ENCODE measurements at regions not wholly inside any gene's neighbourhood (a gene's known extent, or its start where the extent isn't known, plus 50 kb on each side); places are given as distances from the start of the nearest gene placed in this dataset.
"Not testable (repeated sequence)": the region's sequence is repeated elsewhere in the genome, so short reads cannot be mapped to it uniquely, and the experiment has no call there.

DNA sequence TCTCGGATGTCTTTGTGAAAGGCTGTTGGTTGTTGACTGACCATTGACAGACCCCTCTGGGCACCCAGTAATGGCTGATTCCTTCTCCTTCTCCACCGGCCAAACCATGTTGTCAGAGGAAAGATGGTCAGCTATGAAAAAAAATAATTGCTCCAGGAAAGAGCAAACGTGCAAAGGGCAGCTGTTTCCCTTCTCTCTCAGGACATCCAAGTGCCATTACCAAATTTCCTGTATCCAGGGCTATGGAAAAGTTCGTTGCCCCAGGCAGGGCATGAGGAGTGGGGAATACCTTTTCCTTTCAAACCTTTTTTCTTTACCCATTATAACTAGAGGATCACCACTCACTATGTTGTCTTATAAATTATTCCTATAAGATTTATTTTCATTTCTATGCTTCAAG is 321.5 kb upstream of the HNRNPA3 start:
- DNase-seq (ENCODE audit: extremely low read depth, low read depth) = no peak
- TF ChIP-seq, protein P1, sequence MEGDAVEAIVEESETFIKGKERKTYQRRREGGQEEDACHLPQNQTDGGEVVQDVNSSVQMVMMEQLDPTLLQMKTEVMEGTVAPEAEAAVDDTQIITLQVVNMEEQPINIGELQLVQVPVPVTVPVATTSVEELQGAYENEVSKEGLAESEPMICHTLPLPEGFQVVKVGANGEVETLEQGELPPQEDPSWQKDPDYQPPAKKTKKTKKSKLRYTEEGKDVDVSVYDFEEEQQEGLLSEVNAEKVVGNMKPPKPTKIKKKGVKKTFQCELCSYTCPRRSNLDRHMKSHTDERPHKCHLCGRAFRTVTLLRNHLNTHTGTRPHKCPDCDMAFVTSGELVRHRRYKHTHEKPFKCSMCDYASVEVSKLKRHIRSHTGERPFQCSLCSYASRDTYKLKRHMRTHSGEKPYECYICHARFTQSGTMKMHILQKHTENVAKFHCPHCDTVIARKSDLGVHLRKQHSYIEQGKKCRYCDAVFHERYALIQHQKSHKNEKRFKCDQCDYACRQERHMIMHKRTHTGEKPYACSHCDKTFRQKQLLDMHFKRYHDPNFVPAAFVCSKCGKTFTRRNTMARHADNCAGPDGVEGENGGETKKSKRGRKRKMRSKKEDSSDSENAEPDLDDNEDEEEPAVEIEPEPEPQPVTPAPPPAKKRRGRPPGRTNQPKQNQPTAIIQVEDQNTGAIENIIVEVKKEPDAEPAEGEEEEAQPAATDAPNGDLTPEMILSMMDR (IDR thresholded peaks at IDR 0.05; ENCODE audit: low read depth, low read length) = no peak

DNA sequence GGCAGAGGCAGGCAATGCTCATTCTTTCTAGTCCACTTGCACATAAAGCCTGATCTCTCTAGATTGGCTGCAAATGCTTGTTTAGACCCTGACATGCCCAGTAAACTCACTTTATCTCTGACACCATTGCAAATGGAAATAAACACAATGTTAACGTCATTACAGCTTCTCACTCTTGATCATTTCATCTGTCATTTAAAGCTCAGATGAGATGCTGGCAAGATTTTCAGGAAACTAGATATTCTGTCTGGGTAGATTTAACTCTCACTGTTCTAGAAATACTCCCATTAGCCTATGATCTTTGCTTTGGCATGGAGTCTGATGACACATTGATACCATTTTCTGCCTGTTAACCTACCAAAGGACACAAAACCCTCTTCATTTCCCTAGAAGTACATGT is 320.7 kb upstream of the HNRNPA3 start:
- TF ChIP-seq, protein P1 (IDR thresholded peaks at IDR 0.05; ENCODE audit: low read depth, low read length) = no peak
- no peak for DNase-seq (ENCODE audit: extremely low read depth, low read depth)

DNA sequence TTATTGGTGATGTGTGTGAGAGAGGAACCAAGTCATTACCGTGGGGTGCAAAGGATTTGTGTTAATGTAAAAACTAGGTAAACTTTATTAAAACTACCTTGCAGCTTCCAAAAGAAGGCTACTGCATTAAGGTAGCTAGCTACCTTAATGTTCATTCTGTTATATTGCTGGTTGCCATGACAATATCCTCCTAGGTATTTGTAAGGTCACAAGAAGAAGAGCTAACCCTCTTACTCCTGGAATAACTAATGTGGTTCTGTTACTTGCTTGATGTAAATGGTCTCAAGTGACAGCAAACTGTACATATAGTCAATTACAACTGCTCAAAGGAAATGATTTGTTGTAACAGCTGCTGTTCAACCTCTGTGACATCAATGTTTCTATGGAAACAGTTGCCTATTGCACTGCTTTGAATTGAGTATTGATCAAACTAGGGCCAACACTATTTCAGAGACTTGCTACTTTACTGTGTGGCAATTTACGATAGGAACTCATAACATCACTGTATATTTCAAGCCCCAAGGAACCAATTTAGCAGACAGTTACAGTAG is 319.8 kb upstream of the HNRNPA3 start:
- DNase-seq (ENCODE audit: extremely low read depth, low read depth) = no peak
- TF ChIP-seq, protein P1 (IDR thresholded peaks at IDR 0.05; ENCODE audit: low read depth, low read length) = no peak

DNA sequence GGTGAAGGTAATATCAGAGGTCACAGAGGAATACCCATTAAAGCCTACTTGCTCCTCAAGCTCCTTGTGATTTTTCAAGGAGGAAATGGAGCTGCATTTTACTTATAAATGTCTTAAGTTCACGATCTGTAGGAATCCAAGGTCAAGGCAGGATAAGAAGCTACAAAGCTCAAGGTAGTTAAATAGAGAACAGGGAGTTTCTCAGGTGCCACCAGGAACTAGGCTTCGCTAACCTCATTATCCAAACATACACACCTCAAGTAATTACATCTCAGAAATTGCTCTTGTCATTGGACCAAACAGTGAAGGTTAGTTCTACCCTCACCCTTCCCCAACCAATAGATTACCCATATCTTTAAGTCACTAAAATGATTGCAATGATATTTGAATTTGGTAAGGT is 317.4 kb upstream of the HNRNPA3 start:
- DNase-seq (ENCODE audit: extremely low read depth, low read depth) = no peak
- TF ChIP-seq, protein P1 (IDR thresholded peaks at IDR 0.05; ENCODE audit: low read depth, low read length) = no peak

DNA sequence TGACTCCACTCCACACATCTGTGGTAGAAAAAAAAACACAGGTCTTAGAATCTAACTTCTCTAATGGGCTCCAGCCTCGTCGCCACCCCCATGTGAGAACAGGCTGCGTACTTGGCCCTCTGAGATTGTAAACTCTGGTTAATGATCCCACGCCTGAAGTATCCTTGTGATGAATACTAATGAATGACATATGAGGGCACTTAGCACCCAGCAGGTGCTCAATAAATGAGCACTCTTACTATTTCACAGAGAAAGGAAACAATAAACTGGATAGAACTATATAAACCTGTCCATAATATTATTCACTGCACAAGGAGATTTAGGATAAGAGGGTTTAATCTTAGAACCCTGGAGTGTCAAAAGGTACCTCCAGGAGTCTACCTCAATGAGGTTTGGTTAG is 310.1 kb upstream of the HNRNPA3 start:
- TF ChIP-seq, protein P1 (IDR thresholded peaks at IDR 0.05; ENCODE audit: low read depth, low read length) = no peak
- DNase-seq (ENCODE audit: extremely low read depth, low read depth) = no peak

DNA sequence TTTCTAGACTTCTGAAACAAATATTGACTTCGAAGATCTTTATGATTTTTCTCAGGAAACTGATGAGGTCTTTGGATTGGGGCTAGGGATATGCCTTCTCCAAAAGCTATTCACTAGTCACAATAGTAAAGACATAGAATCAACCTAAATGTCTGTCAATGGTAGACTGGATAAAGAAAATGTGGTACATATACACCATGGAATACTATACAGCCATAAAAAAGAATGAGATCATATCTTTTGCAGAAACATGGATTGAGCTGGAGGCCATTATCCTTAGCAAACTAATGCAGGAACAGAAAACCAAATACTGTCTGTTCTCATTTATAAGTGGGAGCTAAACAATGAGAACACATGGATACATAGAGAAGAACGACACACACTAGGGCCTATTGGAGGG is 308.5 kb upstream of the HNRNPA3 start:
- not testable (repeated sequence) for DNase-seq (ENCODE audit: extremely low read depth, low read depth)

DNA sequence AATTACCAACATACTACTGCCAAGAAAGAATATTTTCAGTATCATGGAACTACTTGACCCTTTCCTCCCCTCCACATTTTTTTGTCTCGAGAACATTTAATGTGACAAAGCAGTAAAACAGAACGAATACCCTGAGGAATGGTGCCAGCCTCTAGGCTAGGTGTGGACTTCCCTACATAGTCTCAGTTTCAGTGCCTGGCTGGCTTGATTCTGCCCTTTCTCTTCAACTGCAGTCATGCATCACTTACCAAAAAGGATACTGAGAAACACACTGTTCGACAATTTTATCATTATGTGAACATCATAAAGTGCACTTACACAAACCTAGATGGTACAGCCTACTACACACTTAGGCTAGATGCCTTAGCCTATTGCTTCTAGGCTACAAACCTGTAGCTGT is 305.3 kb upstream of the HNRNPA3 start:
- DNase-seq (ENCODE audit: extremely low read depth, low read depth) = no peak
- TF ChIP-seq, protein P1 (IDR thresholded peaks at IDR 0.05; ENCODE audit: low read depth, low read length) = no peak

DNA sequence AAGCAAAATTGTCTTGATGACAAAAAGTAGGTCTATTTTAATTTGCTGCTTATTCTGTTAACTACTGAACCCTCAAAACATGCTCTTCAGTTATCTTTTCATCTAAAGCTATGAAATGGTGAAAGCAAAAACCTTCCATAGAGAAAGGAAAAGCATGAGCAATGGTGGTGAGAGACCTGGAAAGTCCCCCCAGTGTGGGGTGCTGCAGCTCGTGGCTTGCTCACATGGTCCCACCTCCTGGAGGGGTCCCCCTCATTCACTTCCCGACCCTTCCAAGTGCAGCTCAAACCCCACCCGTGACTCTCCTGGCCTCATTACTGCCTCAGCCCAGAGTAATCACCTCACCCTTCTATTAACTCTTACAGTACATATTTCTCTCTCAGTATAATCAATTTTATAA is 301.8 kb upstream of the HNRNPA3 start:
- TF ChIP-seq, protein P1 (IDR thresholded peaks at IDR 0.05; ENCODE audit: low read depth, low read length) = no peak
- no peak for DNase-seq (ENCODE audit: extremely low read depth, low read depth)
